ENCODE measurements at regions not wholly inside any gene's neighbourhood (a gene's known extent, or its start where the extent isn't known, plus 50 kb on each side); places are given as distances from the start of the nearest gene placed in this dataset.

DNA sequence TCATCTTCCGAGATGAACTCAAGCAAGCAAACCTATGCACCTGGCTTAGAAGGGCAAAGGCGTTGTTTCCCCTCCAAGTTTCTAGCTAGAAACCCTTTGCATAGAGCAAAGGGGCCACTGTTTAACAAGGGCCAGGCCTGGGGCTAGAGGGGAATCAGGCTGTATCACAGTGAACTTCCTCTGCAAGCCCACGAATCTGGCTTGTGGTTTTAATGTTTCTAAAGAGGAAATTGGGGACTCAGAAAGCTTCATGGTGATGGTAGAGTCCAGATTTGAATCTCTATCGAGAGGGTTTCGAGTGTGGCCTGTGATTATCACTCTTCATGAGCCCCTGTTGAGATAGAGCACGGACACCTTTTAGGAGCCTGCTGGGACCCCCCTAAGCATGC, 189.9 kb downstream of the VRK1 start:
- TF ChIP-seq ZNF140 (tag by site-specific recombination; IDR thresholded peaks at IDR 0.05) (no peak), ZNF670 (tag by site-specific recombination; IDR thresholded peaks at IDR 0.05; ENCODE audit: low read depth) (no peak), HOXA7 (CRISPR knock-in tag; IDR thresholded peaks at IDR 0.05; ENCODE audit: borderline replicate concordance) (no peak), ZNF510 (tag by site-specific recombination; IDR thresholded peaks at IDR 0.05; ENCODE audit: insufficient replicate concordance) (no peak), GLI4 (tag by site-specific recombination; IDR thresholded peaks at IDR 0.05) (no peak), ZNF571 (tag by site-specific recombination; IDR thresholded peaks at IDR 0.05) (no peak)
- TF ChIP-seq, protein P1, sequence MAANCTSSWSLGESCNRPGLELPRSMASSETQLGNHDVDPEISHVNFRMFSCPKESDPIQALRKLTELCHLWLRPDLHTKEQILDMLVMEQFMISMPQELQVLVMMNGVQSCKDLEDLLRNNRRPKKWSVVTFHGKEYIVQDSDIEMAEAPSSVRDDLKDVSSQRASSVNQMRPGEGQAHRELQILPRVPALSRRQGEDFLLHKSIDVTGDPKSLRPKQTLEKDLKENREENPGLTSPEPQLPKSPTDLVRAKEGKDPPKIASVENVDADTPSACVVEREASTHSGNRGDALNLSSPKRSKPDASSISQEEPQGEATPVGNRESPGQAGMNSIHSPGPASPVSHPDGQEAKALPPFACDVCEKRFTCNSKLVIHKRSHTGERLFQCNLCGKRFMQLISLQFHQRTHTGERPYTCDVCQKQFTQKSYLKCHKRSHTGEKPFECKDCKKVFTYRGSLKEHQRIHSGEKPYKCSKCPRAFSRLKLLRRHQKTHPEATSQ (tag by site-specific recombination; IDR thresholded peaks at IDR 0.05): no peak
- TF ChIP-seq, protein P2, sequence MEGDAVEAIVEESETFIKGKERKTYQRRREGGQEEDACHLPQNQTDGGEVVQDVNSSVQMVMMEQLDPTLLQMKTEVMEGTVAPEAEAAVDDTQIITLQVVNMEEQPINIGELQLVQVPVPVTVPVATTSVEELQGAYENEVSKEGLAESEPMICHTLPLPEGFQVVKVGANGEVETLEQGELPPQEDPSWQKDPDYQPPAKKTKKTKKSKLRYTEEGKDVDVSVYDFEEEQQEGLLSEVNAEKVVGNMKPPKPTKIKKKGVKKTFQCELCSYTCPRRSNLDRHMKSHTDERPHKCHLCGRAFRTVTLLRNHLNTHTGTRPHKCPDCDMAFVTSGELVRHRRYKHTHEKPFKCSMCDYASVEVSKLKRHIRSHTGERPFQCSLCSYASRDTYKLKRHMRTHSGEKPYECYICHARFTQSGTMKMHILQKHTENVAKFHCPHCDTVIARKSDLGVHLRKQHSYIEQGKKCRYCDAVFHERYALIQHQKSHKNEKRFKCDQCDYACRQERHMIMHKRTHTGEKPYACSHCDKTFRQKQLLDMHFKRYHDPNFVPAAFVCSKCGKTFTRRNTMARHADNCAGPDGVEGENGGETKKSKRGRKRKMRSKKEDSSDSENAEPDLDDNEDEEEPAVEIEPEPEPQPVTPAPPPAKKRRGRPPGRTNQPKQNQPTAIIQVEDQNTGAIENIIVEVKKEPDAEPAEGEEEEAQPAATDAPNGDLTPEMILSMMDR (tag by site-specific recombination; IDR thresholded peaks at IDR 0.05): no peak
- TF ChIP-seq, protein P3, sequence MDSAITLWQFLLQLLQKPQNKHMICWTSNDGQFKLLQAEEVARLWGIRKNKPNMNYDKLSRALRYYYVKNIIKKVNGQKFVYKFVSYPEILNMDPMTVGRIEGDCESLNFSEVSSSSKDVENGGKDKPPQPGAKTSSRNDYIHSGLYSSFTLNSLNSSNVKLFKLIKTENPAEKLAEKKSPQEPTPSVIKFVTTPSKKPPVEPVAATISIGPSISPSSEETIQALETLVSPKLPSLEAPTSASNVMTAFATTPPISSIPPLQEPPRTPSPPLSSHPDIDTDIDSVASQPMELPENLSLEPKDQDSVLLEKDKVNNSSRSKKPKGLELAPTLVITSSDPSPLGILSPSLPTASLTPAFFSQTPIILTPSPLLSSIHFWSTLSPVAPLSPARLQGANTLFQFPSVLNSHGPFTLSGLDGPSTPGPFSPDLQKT (IDR thresholded peaks at IDR 0.05; ENCODE audit: borderline replicate concordance, low read depth, low read length): no peak
